ENCODE measurements at regions not wholly inside any gene's neighbourhood (a gene's known extent, or its start where the extent isn't known, plus 50 kb on each side); places are given as distances from the start of the nearest gene placed in this dataset.

DNA sequence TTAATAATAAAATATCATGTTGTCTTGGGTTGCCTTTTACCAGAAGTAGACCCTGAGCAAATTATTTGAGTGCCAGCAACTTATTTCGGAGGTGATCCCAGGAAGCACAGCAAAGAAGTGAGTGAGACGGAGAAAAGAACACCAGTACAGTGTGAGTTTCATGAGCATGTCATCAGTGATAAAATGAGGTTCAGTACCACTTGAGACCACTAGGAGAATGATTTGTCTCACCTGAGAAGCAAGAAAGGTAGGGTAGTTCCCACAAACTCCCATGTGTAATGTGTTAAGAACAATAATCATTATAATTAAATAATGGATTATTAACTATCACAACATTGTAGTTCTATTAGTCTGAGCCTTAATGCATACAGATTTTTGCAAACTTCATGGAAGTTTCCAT is 112.8 kb upstream of the DMD start:
- 8 to 100% (median 55%) methylated on average over 1 to 2 of the region's 2 CpGs; no CpG with 5 or more reads in 4 of the 10 experiments for WGBS, 10 experiments
- no peak for ATAC-seq (replicated peaks in 6 of 8)

DNA sequence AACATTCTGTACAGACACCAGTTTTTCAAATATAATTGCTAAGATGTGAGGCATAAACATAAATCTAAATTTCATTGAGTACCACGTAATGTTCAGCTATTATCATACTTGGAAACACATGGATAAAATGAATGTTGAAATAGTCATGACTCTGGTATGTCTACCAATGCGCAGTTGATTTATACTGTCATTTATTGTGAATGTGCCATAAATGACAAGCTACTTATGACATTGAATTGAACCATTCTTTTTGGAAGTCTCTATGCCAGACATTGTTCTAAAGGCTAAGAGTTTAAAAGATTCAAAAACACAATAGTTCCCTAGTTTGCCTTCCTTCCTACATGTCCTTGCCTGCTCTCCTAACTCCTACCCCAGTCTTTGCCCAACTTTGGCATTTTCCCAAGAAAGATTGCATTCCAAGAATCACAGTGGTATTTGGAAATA is 96.6 kb upstream of the DMD start:
- in situ Hi-C loops (cut with MboI; ENCODE audit: low pct_unique_long_range_greater_than_20kb in 2 of 9, low sequenced_read_pairs in 9 of 9, unreplicated experiment in 9 of 9) = no loop called here
- Histone ChIP-seq H3K4me3 (no peak overlapping the region), H3K27ac (no peak overlapping the region), H3K4me1 (replicated peaks in 1 of 2) (no peaks in the 10 kb centered on the region)
- no peak for ATAC-seq (replicated peaks in 6 of 8)
- WGBS, 10 experiments = 14 to 83% (median 45%) methylated on average over 1 to 2 of the region's 2 CpGs; no CpG with 5 or more reads in 5 of the 10 experiments

More for the DNA sequence above, 112.8 kb upstream of the DMD start:
- H3K4me1 ChIP-seq (replicated peaks in 1 of 2) = no peaks in the 10 kb centered on the region
- no peak overlapping the region for H3K27ac ChIP-seq
- in situ Hi-C loops (cut with MboI; ENCODE audit: low pct_unique_long_range_greater_than_20kb in 2 of 9, low sequenced_read_pairs in 9 of 9, unreplicated experiment in 9 of 9) = no loop called here
- no peak overlapping the region for H3K4me3 ChIP-seq

DNA sequence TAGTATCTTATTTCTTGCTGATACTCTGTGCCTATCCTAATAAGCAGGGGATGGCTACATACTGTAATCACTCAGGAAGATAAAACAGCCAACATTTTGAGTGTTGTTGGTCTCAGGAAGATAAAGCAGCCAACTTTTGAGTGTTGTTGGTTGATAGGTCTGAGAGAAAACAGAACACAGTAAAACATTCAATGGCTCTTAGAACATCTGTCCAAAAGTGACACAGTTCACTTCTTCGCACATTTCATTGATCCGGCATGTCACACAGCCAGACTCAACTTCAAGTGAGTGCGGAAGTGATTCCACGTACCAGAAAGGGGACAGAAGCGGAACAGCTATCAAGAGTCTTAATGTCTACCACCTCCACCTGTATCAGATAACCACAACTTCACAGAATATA is 87.3 kb upstream of the DMD start:
- ATAC-seq (replicated peaks in 6 of 8) = no peak
- Histone ChIP-seq H3K4me3 (no peak overlapping the region), H3K4me1 (replicated peaks in 1 of 2) (no peaks in the 10 kb centered on the region), H3K27ac (no peak overlapping the region)
- WGBS, 10 experiments = 0 to 100% (median 72%) methylated on average over 1 to 5 of the region's 5 CpGs; no CpG with 5 or more reads in 6 of the 10 experiments
- in situ Hi-C loops (cut with MboI; ENCODE audit: low pct_unique_long_range_greater_than_20kb in 2 of 9, low sequenced_read_pairs in 9 of 9, unreplicated experiment in 9 of 9) = no loop called here

DNA sequence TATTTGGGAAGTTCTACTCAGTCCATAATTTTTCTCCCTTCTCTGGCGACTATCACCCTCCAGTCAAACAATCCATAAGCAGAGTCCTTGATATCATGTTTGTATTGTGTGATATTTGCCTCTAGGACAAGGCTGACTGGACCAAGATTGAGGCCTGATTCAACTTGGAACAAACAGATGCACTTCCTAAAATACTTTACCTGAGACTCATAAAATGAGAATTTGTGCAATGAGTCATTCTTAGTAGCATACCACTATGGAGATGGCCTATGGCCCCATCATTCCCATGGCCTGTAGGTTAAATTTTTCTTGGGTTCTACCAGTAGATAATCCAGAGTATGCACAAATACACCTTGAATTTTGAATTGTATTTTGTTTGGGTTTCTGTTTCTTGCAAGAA is 74.2 kb upstream of the DMD start:
- H3K27ac ChIP-seq = no peak overlapping the region
- in situ Hi-C loops (cut with MboI; ENCODE audit: low pct_unique_long_range_greater_than_20kb in 2 of 9, low sequenced_read_pairs in 9 of 9, unreplicated experiment in 9 of 9) = no loop called here
- ATAC-seq (replicated peaks in 6 of 8) = no peak
- 0 to 14% methylated on average over 1 of the region's 1 CpG; no CpG with 5 or more reads in 8 of the 10 experiments for WGBS, 10 experiments
- no peak overlapping the region for H3K4me3 ChIP-seq
- no peaks in the 10 kb centered on the region for H3K4me1 ChIP-seq (replicated peaks in 1 of 2)

DNA sequence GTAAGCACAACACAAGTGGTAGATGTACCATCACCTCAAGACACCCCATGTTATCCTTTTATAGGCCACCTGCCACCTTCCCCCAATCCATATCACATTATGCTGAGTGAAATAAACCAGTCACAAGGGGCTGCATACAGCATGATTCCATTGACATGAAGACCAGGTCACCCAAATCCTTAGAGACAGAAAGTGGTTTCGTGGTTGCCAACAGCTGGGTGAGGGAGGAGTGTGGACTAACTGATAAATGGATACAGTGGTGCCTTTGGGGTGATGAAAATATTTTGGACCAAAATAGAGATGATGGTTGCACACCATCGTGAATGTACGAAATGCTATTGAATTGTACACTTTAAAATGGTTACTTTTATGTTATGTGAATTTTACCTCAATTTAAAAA is 65.7 kb upstream of the DMD start:
- in situ Hi-C loops (cut with MboI; ENCODE audit: low pct_unique_long_range_greater_than_20kb in 2 of 9, low sequenced_read_pairs in 9 of 9, unreplicated experiment in 9 of 9) = no loop called here
- Histone ChIP-seq H3K4me1 (replicated peaks in 1 of 2) (no peaks in the 10 kb centered on the region), H3K27ac (no peak overlapping the region), H3K4me3 (no peak overlapping the region)
- 0% methylated on average over 2 of the region's 3 CpGs; no CpG with 5 or more reads in 9 of the 10 experiments for WGBS, 10 experiments
- ATAC-seq (replicated peaks in 6 of 8) = no peak

DNA sequence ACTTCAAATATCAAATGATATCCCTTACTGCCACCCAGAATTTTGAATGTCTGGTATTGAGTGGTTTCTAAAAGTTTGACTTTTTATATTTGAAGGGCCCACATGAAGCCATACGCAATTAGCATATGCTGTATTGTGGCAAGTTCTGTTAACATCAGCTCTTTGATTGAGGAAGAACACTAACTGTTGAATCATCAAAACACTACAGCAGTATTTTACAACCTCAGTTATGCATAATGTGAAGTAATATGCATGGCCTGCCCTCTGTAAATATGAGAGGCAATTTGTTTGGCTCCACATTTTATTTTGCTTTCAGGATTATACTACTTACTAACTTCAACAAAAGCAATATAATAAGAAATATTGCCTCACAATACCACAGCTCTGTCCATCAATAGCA is 62.2 kb upstream of the DMD start:
- Histone ChIP-seq H3K4me1 (replicated peaks in 1 of 2) (no peaks in the 10 kb centered on the region), H3K4me3 (no peak overlapping the region), H3K27ac (no peak overlapping the region)
- ATAC-seq (replicated peaks in 6 of 8) = peak in 3 of 8 experiments; percentile 62 to 97 (median 67)
- WGBS, 10 experiments = 0 to 58% (median 0%) methylated on average over 1 of the region's 1 CpG; no CpG with 5 or more reads in 7 of the 10 experiments
- in situ Hi-C loops (cut with MboI; ENCODE audit: low pct_unique_long_range_greater_than_20kb in 2 of 9, low sequenced_read_pairs in 9 of 9, unreplicated experiment in 9 of 9) = no loop called here

DNA sequence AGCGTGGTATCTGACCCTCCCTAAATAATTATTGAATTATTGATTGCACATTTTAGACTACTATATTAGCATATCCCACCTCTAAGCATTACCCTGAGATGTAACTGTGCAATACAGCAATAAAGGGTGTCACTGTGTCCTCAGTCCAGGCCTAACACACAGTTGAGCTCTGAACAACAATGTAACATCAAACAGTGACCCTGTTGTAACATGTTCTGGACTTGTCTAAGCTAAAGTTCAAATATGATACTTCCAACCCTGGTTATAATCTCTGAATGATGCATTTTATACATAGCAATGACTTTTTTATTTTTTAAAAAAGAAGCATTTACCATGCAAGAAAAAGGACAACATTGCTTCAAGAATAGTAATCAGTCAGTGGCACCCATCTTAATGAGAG is 61.6 kb upstream of the DMD start:
- no peaks in the 10 kb centered on the region for H3K4me1 ChIP-seq (replicated peaks in 1 of 2)
- in situ Hi-C loops (cut with MboI; ENCODE audit: low pct_unique_long_range_greater_than_20kb in 2 of 9, low sequenced_read_pairs in 9 of 9, unreplicated experiment in 9 of 9) = no loop called here
- 0 to 100% (median 46%) methylated on average over 1 of the region's 1 CpG; no CpG with 5 or more reads in 6 of the 10 experiments for WGBS, 10 experiments
- H3K4me3 ChIP-seq = no peak overlapping the region
- H3K27ac ChIP-seq = no peak overlapping the region
- ATAC-seq (replicated peaks in 6 of 8) = peak in 1 of 8 experiments; percentile 16

Data from motor neuron (in vitro differentiated cells).